ENCODE measurements at regions not wholly inside any gene's neighbourhood (a gene's known extent, or its start where the extent isn't known, plus 50 kb on each side); places are given as distances from the start of the nearest gene placed in this dataset.

DNA sequence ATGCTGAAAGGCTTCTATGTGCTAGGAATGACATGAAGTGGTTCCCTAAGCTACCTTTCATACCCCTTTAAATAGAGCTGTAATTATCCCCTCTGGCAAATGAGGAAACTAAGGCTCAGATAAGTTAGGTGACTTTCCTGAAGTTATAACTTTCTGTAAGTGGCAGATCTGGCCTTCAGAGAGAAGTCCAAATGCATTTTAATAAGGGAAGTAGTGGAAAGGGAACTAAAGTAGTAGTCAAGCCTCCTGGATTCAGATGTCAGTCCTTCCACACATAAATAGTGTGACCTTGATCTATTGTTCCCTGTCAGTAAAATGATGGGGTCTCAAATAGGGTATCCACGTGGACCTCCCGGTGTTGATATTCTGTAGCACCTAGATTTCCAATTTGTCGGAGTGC is 277.7 kb downstream of the EDEM1 start:
- Histone ChIP-seq H3K4me3 (ENCODE audit: low read depth, low read length) (no peak overlapping the region), H3K27ac (ENCODE audit: insufficient read depth, low read length, poor library complexity, severe bottlenecking) (no peak overlapping the region), H3K36me3 (ENCODE audit: control insufficient read depth, insufficient read depth, low read length) (no peaks in the 10 kb centered on the region), H3K27me3 (ENCODE audit: control insufficient read depth, insufficient read depth, low read length) (no peaks in the 10 kb centered on the region), H3K4me1 (ENCODE audit: control insufficient read depth, insufficient read depth, low read length, poor library complexity, severe bottlenecking) (no peaks in the 10 kb centered on the region), H3K9me3 (ENCODE audit: control insufficient read depth in 2 of 2, low read length in 2 of 2) (no peaks in the 10 kb centered on the region)
- Mint-ChIP-seq H3K4me1 (no peaks in the 10 kb centered on the region), H3K9me3 (no peaks in the 10 kb centered on the region), H3K27ac (no peak overlapping the region), H3K36me3 (no peaks in the 10 kb centered on the region), H3K4me3 (no peak overlapping the region), H3K27me3 (no peaks in the 10 kb centered on the region)
- DNase-seq, result no peak
- no peak for ATAC-seq (ENCODE audit: low read depth in 2 of 2)

DNA sequence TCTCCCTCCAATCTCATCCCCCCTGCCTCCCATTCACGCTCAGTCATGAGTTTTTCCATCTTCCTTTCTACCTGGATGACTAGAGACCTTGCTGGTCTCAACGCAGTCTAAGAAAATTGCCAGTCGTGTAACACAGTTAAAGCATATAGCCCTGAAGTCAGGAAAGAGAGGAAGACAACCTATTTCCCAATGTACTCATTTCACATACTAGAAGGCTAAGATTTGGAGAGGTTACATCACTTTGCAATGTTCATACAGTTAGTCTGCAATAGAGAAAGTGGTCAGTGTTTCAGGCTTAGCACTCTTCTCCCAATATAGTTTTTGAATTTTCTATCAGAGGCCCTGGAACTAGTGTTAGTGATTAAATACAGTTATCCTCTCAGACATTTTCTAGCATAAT is 278.6 kb downstream of the EDEM1 start:
- Mint-ChIP-seq H3K27ac (no peak overlapping the region), H3K27me3 (no peaks in the 10 kb centered on the region), H3K4me3 (no peak overlapping the region), H3K36me3 (no peaks in the 10 kb centered on the region), H3K9me3 (no peaks in the 10 kb centered on the region), H3K4me1 (no peaks in the 10 kb centered on the region)
- no peak for ATAC-seq (ENCODE audit: low read depth in 2 of 2)
- no peaks in the 10 kb centered on the region for H3K27me3 ChIP-seq (ENCODE audit: control insufficient read depth, insufficient read depth, low read length)
- no peaks in the 10 kb centered on the region for H3K36me3 ChIP-seq (ENCODE audit: control insufficient read depth, insufficient read depth, low read length)
- no peak overlapping the region for H3K27ac ChIP-seq (ENCODE audit: insufficient read depth, low read length, poor library complexity, severe bottlenecking)
- no peak for DNase-seq
- no peaks in the 10 kb centered on the region for H3K9me3 ChIP-seq (ENCODE audit: control insufficient read depth in 2 of 2, low read length in 2 of 2)
- H3K4me3 ChIP-seq (ENCODE audit: low read depth, low read length), result no peak overlapping the region
- no peaks in the 10 kb centered on the region for H3K4me1 ChIP-seq (ENCODE audit: control insufficient read depth, insufficient read depth, low read length, poor library complexity, severe bottlenecking)

DNA sequence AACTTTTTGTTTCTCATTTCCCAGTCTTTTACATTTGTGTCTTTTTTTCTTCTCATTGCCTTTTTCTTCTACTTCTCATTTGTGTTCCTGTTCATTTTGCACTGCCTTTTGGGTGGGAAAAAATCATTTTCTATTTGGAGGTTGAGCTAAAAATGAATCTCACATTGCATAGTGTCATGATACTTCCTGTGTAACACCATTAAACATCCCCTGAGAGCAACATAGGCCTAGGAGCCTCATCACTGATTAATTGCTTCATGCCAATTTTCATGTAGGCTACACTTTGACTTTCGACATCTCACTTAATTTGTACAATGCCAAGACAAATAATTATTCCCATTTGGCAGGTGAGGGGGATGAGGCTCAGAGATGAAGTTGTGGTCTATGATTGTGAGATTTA is 279.2 kb downstream of the EDEM1 start:
- no peaks in the 10 kb centered on the region for H3K36me3 ChIP-seq (ENCODE audit: control insufficient read depth, insufficient read depth, low read length)
- H3K9me3 ChIP-seq (ENCODE audit: control insufficient read depth in 2 of 2, low read length in 2 of 2), result no peaks in the 10 kb centered on the region
- Mint-ChIP-seq H3K9me3 (no peaks in the 10 kb centered on the region), H3K27ac (no peak overlapping the region), H3K4me3 (no peak overlapping the region), H3K27me3 (no peaks in the 10 kb centered on the region), H3K36me3 (no peaks in the 10 kb centered on the region), H3K4me1 (no peaks in the 10 kb centered on the region)
- ATAC-seq (ENCODE audit: low read depth in 2 of 2) (no peak), DNase-seq (no peak)
- H3K4me1 ChIP-seq (ENCODE audit: control insufficient read depth, insufficient read depth, low read length, poor library complexity, severe bottlenecking), result no peaks in the 10 kb centered on the region
- no peak overlapping the region for H3K4me3 ChIP-seq (ENCODE audit: low read depth, low read length)
- H3K27ac ChIP-seq (ENCODE audit: insufficient read depth, low read length, poor library complexity, severe bottlenecking), result no peak overlapping the region
- no peaks in the 10 kb centered on the region for H3K27me3 ChIP-seq (ENCODE audit: control insufficient read depth, insufficient read depth, low read length)

DNA sequence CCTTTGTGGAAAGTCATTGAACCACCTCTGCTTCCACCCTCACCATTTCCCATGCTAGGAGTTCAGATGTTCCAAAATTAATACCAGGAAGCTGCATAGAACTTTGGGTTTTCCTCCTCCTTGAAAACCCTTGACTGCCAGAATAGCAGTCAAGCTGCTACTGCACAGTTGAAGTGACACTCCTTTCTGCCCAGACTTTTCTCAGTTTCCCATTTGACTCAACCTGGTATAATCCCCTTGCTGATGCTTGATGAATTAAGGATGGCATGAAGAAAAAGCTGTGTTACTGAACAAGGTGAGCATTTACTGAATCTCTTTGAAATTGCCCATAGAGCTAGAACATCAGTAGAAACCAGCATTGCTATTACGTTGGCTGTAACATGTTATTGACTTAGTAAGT is 286.0 kb downstream of the EDEM1 start:
- H3K9me3 Mint-ChIP-seq, result peaks cover 0 to 2% (median 0%) of the 10 kb centered on the region in 7 donors

DNA sequence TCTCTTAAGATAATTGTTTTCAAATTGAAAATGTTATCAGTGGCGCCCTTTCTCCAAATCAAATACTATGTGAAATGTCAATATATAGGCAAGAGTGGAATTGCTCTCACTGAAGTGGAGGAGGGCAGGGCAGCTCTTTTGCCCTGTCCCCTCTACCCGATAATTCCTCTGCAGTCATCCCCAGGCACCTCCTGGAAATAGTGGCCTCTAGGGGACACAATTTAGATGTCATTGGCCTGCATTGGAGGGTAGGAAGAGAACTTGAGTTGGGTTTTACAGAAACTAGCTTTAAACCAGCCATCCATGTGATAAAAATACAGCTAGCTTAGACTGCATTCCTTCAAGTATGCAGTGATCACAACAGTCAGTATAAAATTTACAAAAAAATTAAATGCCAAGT is 288.9 kb downstream of the EDEM1 start:
- Mint-ChIP-seq H3K27ac (no peak overlapping the region), H3K4me3 (no peak overlapping the region), H3K9me3 (peaks cover 0 to 2% (median 0%) of the 10 kb centered on the region in 7 donors), H3K36me3 (no peaks in the 10 kb centered on the region), H3K4me1 (no peaks in the 10 kb centered on the region), H3K27me3 (no peaks in the 10 kb centered on the region)
- ATAC-seq (ENCODE audit: low read depth in 2 of 2) (no peak), DNase-seq (no peak)
- no peak overlapping the region for H3K4me3 ChIP-seq (ENCODE audit: low read depth, low read length)
- no peaks in the 10 kb centered on the region for H3K9me3 ChIP-seq (ENCODE audit: control insufficient read depth in 2 of 2, low read length in 2 of 2)
- no peaks in the 10 kb centered on the region for H3K4me1 ChIP-seq (ENCODE audit: control insufficient read depth, insufficient read depth, low read length, poor library complexity, severe bottlenecking)
- H3K36me3 ChIP-seq (ENCODE audit: control insufficient read depth, insufficient read depth, low read length), result no peaks in the 10 kb centered on the region
- no peak overlapping the region for H3K27ac ChIP-seq (ENCODE audit: insufficient read depth, low read length, poor library complexity, severe bottlenecking)
- H3K27me3 ChIP-seq (ENCODE audit: control insufficient read depth, insufficient read depth, low read length), result no peaks in the 10 kb centered on the region

More for the DNA sequence above, 286.0 kb downstream of the EDEM1 start:
- no peak for ATAC-seq (ENCODE audit: low read depth in 2 of 2)
- Histone ChIP-seq H3K36me3 (ENCODE audit: control insufficient read depth, insufficient read depth, low read length) (no peaks in the 10 kb centered on the region), H3K9me3 (ENCODE audit: control insufficient read depth in 2 of 2, low read length in 2 of 2) (no peaks in the 10 kb centered on the region), H3K27ac (ENCODE audit: insufficient read depth, low read length, poor library complexity, severe bottlenecking) (no peak overlapping the region), H3K4me3 (ENCODE audit: low read depth, low read length) (no peak overlapping the region), H3K27me3 (ENCODE audit: control insufficient read depth, insufficient read depth, low read length) (no peaks in the 10 kb centered on the region), H3K4me1 (ENCODE audit: control insufficient read depth, insufficient read depth, low read length, poor library complexity, severe bottlenecking) (no peaks in the 10 kb centered on the region)
- Mint-ChIP-seq H3K27me3 (no peaks in the 10 kb centered on the region), H3K27ac (no peak overlapping the region), H3K4me3 (no peak overlapping the region), H3K36me3 (no peaks in the 10 kb centered on the region), H3K4me1 (no peaks in the 10 kb centered on the region)
- DNase-seq, result no peak

DNA sequence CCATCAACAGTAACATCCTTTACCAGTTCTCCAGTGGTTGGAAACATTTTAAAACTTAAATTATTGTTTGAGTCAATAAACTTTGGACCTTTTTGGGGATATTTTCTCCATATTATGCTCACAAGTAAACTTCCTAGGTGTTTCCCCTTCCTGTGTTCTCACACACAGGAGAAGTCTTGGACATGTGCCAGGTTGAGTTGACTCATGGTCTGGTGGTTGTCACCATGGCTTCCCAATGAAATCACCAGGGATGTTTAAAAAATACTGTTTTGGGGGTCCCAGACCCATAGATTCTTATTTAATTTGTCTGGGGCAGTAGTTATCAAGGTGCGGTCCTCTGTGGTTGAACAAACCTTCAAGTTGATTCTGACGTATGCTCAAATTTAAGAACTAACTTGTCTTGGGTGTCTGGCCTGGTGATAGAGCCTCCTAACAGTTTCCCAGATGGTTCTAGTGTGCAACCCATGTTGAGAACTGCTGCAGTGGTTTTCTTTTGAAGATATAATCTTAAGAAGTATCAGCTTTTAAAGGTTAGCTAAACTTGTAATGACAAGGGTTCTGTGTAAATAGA is 291.8 kb downstream of the EDEM1 start:
- H3K9me3 Mint-ChIP-seq, result peaks cover 0 to 2% (median 0%) of the 10 kb centered on the region in 7 donors
- H3K27me3 ChIP-seq (ENCODE audit: control insufficient read depth, insufficient read depth, low read length), result no peaks in the 10 kb centered on the region
- no peak for ATAC-seq (ENCODE audit: low read depth in 2 of 2)
- no peak overlapping the region for H3K27ac Mint-ChIP-seq
- no peak for DNase-seq
- no peak overlapping the region for H3K27ac ChIP-seq (ENCODE audit: insufficient read depth, low read length, poor library complexity, severe bottlenecking)
- H3K27me3 Mint-ChIP-seq, result no peaks in the 10 kb centered on the region
- H3K4me3 Mint-ChIP-seq, result no peak overlapping the region
- no peak overlapping the region for H3K4me3 ChIP-seq (ENCODE audit: low read depth, low read length)
- H3K4me1 ChIP-seq (ENCODE audit: control insufficient read depth, insufficient read depth, low read length, poor library complexity, severe bottlenecking), result no peaks in the 10 kb centered on the region
- no peaks in the 10 kb centered on the region for H3K36me3 ChIP-seq (ENCODE audit: control insufficient read depth, insufficient read depth, low read length)
- H3K4me1 Mint-ChIP-seq, result no peaks in the 10 kb centered on the region
- no peaks in the 10 kb centered on the region for H3K36me3 Mint-ChIP-seq
- H3K9me3 ChIP-seq (ENCODE audit: control insufficient read depth in 2 of 2, low read length in 2 of 2), result no peaks in the 10 kb centered on the region

DNA sequence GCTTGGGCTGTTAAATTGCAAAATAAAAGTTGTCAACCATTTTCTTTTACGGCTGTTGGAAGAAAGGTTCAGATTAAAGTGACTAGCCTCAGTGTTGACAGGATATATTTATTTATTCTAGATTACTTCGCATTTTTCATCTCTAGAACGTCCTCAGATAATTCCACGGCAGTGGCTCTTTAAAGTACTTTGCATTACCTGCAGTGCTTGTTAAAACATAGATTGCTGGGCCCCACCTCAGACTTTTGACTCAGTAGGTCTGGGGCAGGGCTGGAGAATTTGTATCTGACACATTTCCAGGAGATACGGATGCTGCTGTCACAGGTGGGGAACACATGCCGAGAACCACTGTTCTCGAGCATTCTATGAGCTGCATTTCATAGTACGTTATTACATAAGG is 292.7 kb downstream of the EDEM1 start:
- no peak overlapping the region for H3K4me3 Mint-ChIP-seq
- DNase-seq (no peak), ATAC-seq (ENCODE audit: low read depth in 2 of 2) (no peak)
- peaks cover 0 to 2% (median 0%) of the 10 kb centered on the region in 7 donors for H3K9me3 Mint-ChIP-seq
- H3K9me3 ChIP-seq (ENCODE audit: control insufficient read depth in 2 of 2, low read length in 2 of 2), result no peaks in the 10 kb centered on the region
- no peaks in the 10 kb centered on the region for H3K36me3 ChIP-seq (ENCODE audit: control insufficient read depth, insufficient read depth, low read length)
- no peak overlapping the region for H3K27ac ChIP-seq (ENCODE audit: insufficient read depth, low read length, poor library complexity, severe bottlenecking)
- H3K27me3 Mint-ChIP-seq, result no peaks in the 10 kb centered on the region
- no peak overlapping the region for H3K27ac Mint-ChIP-seq
- no peaks in the 10 kb centered on the region for H3K27me3 ChIP-seq (ENCODE audit: control insufficient read depth, insufficient read depth, low read length)
- no peaks in the 10 kb centered on the region for H3K36me3 Mint-ChIP-seq
- H3K4me1 ChIP-seq (ENCODE audit: control insufficient read depth, insufficient read depth, low read length, poor library complexity, severe bottlenecking), result no peaks in the 10 kb centered on the region
- no peak overlapping the region for H3K4me3 ChIP-seq (ENCODE audit: low read depth, low read length)
- H3K4me1 Mint-ChIP-seq, result no peaks in the 10 kb centered on the region

DNA sequence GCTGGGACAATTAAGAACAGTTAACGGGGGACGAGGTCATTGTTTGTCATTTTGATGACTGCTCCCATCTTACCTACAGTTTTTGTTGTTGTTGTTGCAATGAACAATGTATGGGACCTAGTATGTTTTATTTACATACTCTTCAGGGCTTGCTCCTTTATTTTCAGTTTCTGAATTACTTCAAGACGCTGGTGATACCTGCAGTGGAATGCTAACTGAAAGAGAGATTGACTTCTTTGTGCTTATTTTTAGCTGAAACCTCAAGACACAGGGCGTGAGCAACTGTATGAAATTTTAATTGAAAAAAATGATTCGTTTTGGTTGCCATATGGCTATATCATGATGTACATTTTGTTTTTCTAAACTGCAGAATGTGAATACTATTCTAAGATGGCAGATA is 297.9 kb downstream of the EDEM1 start:
- Histone ChIP-seq H3K4me3 (ENCODE audit: low read depth, low read length) (no peak overlapping the region), H3K27ac (ENCODE audit: insufficient read depth, low read length, poor library complexity, severe bottlenecking) (no peak overlapping the region), H3K36me3 (ENCODE audit: control insufficient read depth, insufficient read depth, low read length) (no peaks in the 10 kb centered on the region), H3K9me3 (ENCODE audit: control insufficient read depth in 2 of 2, low read length in 2 of 2) (no peaks in the 10 kb centered on the region), H3K4me1 (ENCODE audit: control insufficient read depth, insufficient read depth, low read length, poor library complexity, severe bottlenecking) (no peaks in the 10 kb centered on the region), H3K27me3 (ENCODE audit: control insufficient read depth, insufficient read depth, low read length) (no peaks in the 10 kb centered on the region)
- Mint-ChIP-seq H3K27me3 (no peaks in the 10 kb centered on the region), H3K36me3 (no peaks in the 10 kb centered on the region), H3K9me3 (peaks cover 0 to 2% (median 0%) of the 10 kb centered on the region in 7 donors), H3K4me1 (no peaks in the 10 kb centered on the region), H3K27ac (no peak overlapping the region), H3K4me3 (no peak overlapping the region)
- ATAC-seq (ENCODE audit: low read depth in 2 of 2) (no peak), DNase-seq (no peak)

Measured in CD4-positive, CD25-positive, alpha-beta regulatory T cell (primary cell).